ENCODE measurements at regions not wholly inside any gene's neighbourhood (a gene's known extent, or its start where the extent isn't known, plus 50 kb on each side); places are given as distances from the start of the nearest gene placed in this dataset.

GRCh38 chr17:68699936-68700335, 98.8 kb upstream of the FAM20A start:
- peaks cover 5 to 39% (median 14%) of the 10 kb centered on the region in 5 donors for H3K27me3 Mint-ChIP-seq

GRCh38 chr17:68698746-68699145, 97.6 kb upstream of the FAM20A start:
- Mint-ChIP-seq H3K9me3 (peaks cover 0 to 11% (median 0%) of the 10 kb centered on the region in 9 donors), H3K36me3 (no peaks in the 10 kb centered on the region), H3K4me1 (peaks cover 0 to 4% (median 0%) of the 10 kb centered on the region in 4 donors), H3K27me3 (peaks cover 5 to 39% (median 14%) of the 10 kb centered on the region in 5 donors), H3K27ac (no peak overlapping the region), H3K4me3 (no peak overlapping the region)
- ATAC-seq (no peak), DNase-seq (no peak)
- POLR2A ChIA-PET: no interaction called here

More at GRCh38 chr17:68699936-68700335, 98.8 kb upstream of the FAM20A start:
- H3K4me1 Mint-ChIP-seq: peaks cover 0 to 4% (median 0%) of the 10 kb centered on the region in 4 donors
- peaks cover 0 to 13% (median 0%) of the 10 kb centered on the region in 9 donors for H3K9me3 Mint-ChIP-seq
- DNase-seq (no peak), ATAC-seq (no peak)
- no peak overlapping the region for H3K27ac Mint-ChIP-seq
- no peaks in the 10 kb centered on the region for H3K36me3 Mint-ChIP-seq
- POLR2A ChIA-PET: no interaction called here
- H3K4me3 Mint-ChIP-seq: no peak overlapping the region

GRCh38 chr17:68697850-68698361, 96.7 kb upstream of the FAM20A start:
- no peak for DNase-seq
- peaks cover 3 to 31% (median 14%) of the 10 kb centered on the region in 5 donors for H3K27me3 Mint-ChIP-seq
- no peak overlapping the region for H3K27ac Mint-ChIP-seq
- POLR2A ChIA-PET: no interaction called here
- no peaks in the 10 kb centered on the region for H3K36me3 Mint-ChIP-seq
- H3K4me3 Mint-ChIP-seq: no peak overlapping the region
- peaks cover 0 to 3% (median 0%) of the 10 kb centered on the region in 9 donors for H3K9me3 Mint-ChIP-seq
- H3K4me1 Mint-ChIP-seq: peaks cover 0 to 4% (median 0%) of the 10 kb centered on the region in 4 donors
- no peak for ATAC-seq

DNA sequence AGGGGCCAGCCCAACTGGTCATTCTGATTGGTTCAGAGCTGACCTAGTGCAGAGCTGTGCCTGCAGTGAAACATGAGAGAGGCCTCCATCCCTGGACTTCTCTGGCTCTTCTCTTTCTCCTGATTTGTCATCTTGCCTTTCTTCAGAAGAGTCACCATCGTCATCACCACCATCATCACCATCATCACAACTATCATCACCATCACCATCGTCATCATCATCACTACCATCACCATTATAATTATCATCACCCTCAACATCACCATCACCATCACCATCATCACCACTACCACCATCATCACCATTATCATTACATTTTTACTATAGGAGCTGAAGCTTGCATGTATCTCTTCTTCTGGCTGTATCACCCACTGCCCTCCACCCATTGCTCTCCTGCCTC, 94.5 kb upstream of the FAM20A start:
- Mint-ChIP-seq H3K4me3 (no peak overlapping the region), H3K27me3 (peaks cover 3 to 27% (median 11%) of the 10 kb centered on the region in 5 donors), H3K27ac (peak overlapping the region in 1 of 10 donors; percentile 7), H3K4me1 (peaks cover 0 to 4% (median 0%) of the 10 kb centered on the region in 4 donors), H3K9me3 (peaks cover 0 to 3% (median 0%) of the 10 kb centered on the region in 9 donors), H3K36me3 (no peaks in the 10 kb centered on the region)
- POLR2A ChIA-PET: no interaction called here
- ATAC-seq (no peak), DNase-seq (no peak)

- Mint-ChIP-seq H3K9me3 (peaks cover 0 to 3% (median 0%) of the 10 kb centered on the region in 9 donors), H3K4me1 (peaks cover 0 to 4% (median 0%) of the 10 kb centered on the region in 4 donors), H3K4me3 (no peak overlapping the region), H3K27ac (peak overlapping the region in 1 of 10 donors; percentile 8), H3K36me3 (no peaks in the 10 kb centered on the region), H3K27me3 (peaks cover 3 to 27% (median 10%) of the 10 kb centered on the region in 5 donors)
- DNase-seq: no peak
- no peak for ATAC-seq
- POLR2A ChIA-PET: no interaction called here
These were observed 93.8 kb upstream of the FAM20A start for GRCh38 chr17:68694791-68695485.

GRCh38 chr17:68693896-68694295, 92.7 kb upstream of the FAM20A start:
- Mint-ChIP-seq H3K4me1 (peaks cover 0 to 4% (median 0%) of the 10 kb centered on the region in 4 donors), H3K9me3 (peaks cover 0 to 2% (median 0%) of the 10 kb centered on the region in 9 donors), H3K36me3 (no peaks in the 10 kb centered on the region), H3K4me3 (no peak overlapping the region), H3K27ac (no peak overlapping the region), H3K27me3 (peaks cover 2 to 27% (median 8%) of the 10 kb centered on the region in 5 donors)
- POLR2A ChIA-PET: no interaction called here
- no peak for ATAC-seq
- no peak for DNase-seq

GRCh38 chr17:68693466-68693865, 92.3 kb upstream of the FAM20A start:
- Mint-ChIP-seq H3K27ac (no peak overlapping the region), H3K27me3 (peaks cover 2 to 26% (median 8%) of the 10 kb centered on the region in 5 donors), H3K4me1 (peaks cover 0 to 4% (median 0%) of the 10 kb centered on the region in 4 donors), H3K4me3 (no peak overlapping the region), H3K36me3 (no peaks in the 10 kb centered on the region), H3K9me3 (peaks cover 0 to 2% (median 0%) of the 10 kb centered on the region in 9 donors)
- DNase-seq (no peak), ATAC-seq (no peak)
- POLR2A ChIA-PET: no interaction called here

DNA sequence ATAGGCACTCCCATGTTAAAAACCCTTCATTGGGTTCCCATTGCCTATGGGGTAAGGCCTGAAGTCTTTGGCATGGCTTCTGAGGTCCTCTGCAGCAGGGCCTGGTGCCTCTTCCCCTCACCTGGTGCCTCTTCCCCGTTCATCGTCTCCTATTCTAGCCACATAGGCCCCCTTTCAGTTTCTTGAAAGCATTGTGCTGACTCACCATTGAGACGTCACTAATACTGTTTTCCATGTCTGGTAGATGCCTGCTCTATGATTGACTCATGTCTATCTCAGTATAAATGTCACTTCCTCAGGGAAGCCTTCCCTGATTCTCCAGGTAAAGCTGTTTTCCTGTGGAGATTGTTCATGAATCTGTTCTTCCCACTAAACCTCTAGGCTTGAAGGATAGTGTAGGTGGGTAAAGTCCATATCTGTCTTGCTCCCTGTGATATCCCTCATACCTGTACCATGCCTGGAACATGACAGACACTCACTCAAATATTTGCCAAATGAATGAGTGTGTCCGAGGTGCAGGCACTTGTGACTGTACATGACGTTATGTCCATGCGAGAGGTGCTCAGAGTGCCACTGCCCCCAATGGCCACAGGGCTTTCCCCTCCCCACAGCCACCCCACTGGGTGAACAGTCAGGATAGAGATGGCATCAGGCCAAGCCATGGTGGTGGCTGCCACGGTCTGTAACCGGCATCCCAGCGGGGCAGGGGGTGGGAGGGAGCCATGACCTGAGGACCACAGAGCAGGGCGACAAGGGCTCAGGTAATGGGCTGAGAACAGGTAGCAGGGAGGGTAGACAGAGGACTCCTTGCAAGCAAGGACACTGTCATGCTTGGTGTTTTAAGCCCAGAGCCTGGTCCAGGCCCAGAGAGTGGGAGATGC, 85.2 kb upstream of the FAM20A start:
- Mint-ChIP-seq H3K9me3 (peaks cover 0 to 7% (median 0%) of the 10 kb centered on the region in 9 donors), H3K4me1 (no peaks in the 10 kb centered on the region), H3K4me3 (no peak overlapping the region), H3K36me3 (no peaks in the 10 kb centered on the region), H3K27me3 (peaks cover 5 to 21% (median 10%) of the 10 kb centered on the region in 5 donors), H3K27ac (no peak overlapping the region)
- DNase-seq: no peak
- ATAC-seq: no peak
- POLR2A ChIA-PET: no interaction called here

GRCh38 chr17:68684949-68685357, 83.8 kb upstream of the FAM20A start:
- Mint-ChIP-seq H3K36me3 (no peaks in the 10 kb centered on the region), H3K4me1 (no peaks in the 10 kb centered on the region), H3K27me3 (peaks cover 7 to 22% (median 11%) of the 10 kb centered on the region in 5 donors), H3K4me3 (no peak overlapping the region), H3K9me3 (peaks cover 0 to 7% (median 0%) of the 10 kb centered on the region in 9 donors), H3K27ac (no peak overlapping the region)
- no peak for ATAC-seq
- DNase-seq: no peak
- POLR2A ChIA-PET: interaction anchor here (0.7 kb wide), 1 partner anchor 230 kb away, joined by 3 read pairs; no protein-coding TSS in a partner anchor

GRCh38 chr17:68682903-68683302, 81.7 kb upstream of the FAM20A start:
- POLR2A ChIA-PET: no interaction called here
- DNase-seq (no peak), ATAC-seq (no peak)
- H3K27ac Mint-ChIP-seq: no peak overlapping the region
- H3K27me3 Mint-ChIP-seq: peaks cover 10 to 30% (median 16%) of the 10 kb centered on the region in 5 donors
- H3K4me1 Mint-ChIP-seq: no peaks in the 10 kb centered on the region
- H3K36me3 Mint-ChIP-seq: no peaks in the 10 kb centered on the region
- H3K4me3 Mint-ChIP-seq: no peak overlapping the region
- H3K9me3 Mint-ChIP-seq: peaks cover 0 to 7% (median 0%) of the 10 kb centered on the region in 9 donors

GRCh38 chr17:68679882-68680281, 78.7 kb upstream of the FAM20A start:
- peaks cover 0 to 7% (median 0%) of the 10 kb centered on the region in 9 donors for H3K9me3 Mint-ChIP-seq
- H3K27ac Mint-ChIP-seq: no peak overlapping the region
- H3K27me3 Mint-ChIP-seq: peaks cover 11 to 40% (median 17%) of the 10 kb centered on the region in 5 donors
- H3K36me3 Mint-ChIP-seq: no peaks in the 10 kb centered on the region
- H3K4me3 Mint-ChIP-seq: no peak overlapping the region
- POLR2A ChIA-PET: no interaction called here
- no peak for DNase-seq
- ATAC-seq: no peak
- no peaks in the 10 kb centered on the region for H3K4me1 Mint-ChIP-seq

- DNase-seq: no peak
- POLR2A ChIA-PET: no interaction called here
- no peaks in the 10 kb centered on the region for H3K4me1 Mint-ChIP-seq
- no peaks in the 10 kb centered on the region for H3K36me3 Mint-ChIP-seq
- H3K9me3 Mint-ChIP-seq: peaks cover 0 to 4% (median 0%) of the 10 kb centered on the region in 9 donors
- H3K27ac Mint-ChIP-seq: no peak overlapping the region
- peaks cover 10 to 34% (median 18%) of the 10 kb centered on the region in 5 donors for H3K27me3 Mint-ChIP-seq
- ATAC-seq: no peak
- H3K4me3 Mint-ChIP-seq: no peak overlapping the region
These were observed 75.7 kb upstream of the FAM20A start for GRCh38 chr17:68676856-68677255.

GRCh38 chr17:68675723-68676122, 74.6 kb upstream of the FAM20A start:
- no peak overlapping the region for H3K4me3 Mint-ChIP-seq
- H3K4me1 Mint-ChIP-seq: no peaks in the 10 kb centered on the region
- H3K36me3 Mint-ChIP-seq: no peaks in the 10 kb centered on the region
- POLR2A ChIA-PET: no interaction called here
- H3K9me3 Mint-ChIP-seq: peaks cover 0 to 4% (median 0%) of the 10 kb centered on the region in 9 donors
- DNase-seq (no peak), ATAC-seq (no peak)
- peaks cover 9 to 37% (median 18%) of the 10 kb centered on the region in 5 donors for H3K27me3 Mint-ChIP-seq
- H3K27ac Mint-ChIP-seq: no peak overlapping the region

Measured in naive thymus-derived CD8-positive, alpha-beta T cell (primary cell).